ENCODE measurements at regions not wholly inside any gene's neighbourhood (a gene's known extent, or its start where the extent isn't known, plus 50 kb on each side); places are given as distances from the start of the nearest gene placed in this dataset.

DNA sequence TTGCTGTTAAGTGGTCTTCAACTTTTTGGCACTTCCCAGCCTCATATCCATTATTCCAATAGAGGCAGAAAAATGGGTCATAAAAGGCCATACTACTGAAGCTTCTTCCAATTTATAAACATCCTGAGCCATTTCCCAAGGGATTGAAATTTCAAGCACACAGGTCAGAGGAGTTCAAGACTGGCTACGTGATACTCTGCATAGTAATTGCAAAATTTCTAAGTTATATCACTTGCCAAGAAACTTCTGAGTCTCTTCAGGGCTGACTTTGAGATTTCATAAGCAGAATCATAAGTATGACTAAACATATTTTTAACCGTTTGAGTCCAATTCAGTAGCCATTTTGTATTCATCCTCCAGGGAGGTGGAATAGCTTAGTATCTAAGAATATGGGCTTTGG, 75.6 kb upstream of the RXFP1 start (continued):
- TF ChIP-seq RAD21 (IDR thresholded peaks at IDR 0.05; ENCODE audit: insufficient read depth, low read depth, low read length), result no peak
- TF ChIP-seq, protein P1, sequence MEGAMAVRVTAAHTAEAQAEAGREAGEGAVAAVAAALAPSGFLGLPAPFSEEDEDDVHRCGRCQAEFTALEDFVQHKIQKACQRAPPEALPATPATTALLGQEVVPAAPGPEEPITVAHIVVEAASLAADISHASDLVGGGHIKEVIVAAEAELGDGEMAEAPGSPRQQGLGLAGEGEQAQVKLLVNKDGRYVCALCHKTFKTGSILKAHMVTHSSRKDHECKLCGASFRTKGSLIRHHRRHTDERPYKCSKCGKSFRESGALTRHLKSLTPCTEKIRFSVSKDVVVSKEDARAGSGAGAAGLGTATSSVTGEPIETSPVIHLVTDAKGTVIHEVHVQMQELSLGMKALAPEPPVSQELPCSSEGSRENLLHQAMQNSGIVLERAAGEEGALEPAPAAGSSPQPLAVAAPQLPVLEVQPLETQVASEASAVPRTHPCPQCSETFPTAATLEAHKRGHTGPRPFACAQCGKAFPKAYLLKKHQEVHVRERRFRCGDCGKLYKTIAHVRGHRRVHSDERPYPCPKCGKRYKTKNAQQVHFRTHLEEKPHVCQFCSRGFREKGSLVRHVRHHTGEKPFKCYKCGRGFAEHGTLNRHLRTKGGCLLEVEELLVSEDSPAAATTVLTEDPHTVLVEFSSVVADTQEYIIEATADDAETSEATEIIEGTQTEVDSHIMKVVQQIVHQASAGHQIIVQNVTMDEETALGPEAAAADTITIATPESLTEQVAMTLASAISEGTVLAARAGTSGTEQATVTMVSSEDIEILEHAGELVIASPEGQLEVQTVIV (IDR thresholded peaks at IDR 0.05; ENCODE audit: borderline replicate concordance, partially characterized antibody), result no peak
- no peak for TF ChIP-seq NR2C1 (IDR thresholded peaks at IDR 0.05)
- no peak for TF ChIP-seq NFYA (IDR thresholded peaks at IDR 0.05; ENCODE audit: borderline replicate concordance, low read depth, low read length)
- TF ChIP-seq, protein P2, sequence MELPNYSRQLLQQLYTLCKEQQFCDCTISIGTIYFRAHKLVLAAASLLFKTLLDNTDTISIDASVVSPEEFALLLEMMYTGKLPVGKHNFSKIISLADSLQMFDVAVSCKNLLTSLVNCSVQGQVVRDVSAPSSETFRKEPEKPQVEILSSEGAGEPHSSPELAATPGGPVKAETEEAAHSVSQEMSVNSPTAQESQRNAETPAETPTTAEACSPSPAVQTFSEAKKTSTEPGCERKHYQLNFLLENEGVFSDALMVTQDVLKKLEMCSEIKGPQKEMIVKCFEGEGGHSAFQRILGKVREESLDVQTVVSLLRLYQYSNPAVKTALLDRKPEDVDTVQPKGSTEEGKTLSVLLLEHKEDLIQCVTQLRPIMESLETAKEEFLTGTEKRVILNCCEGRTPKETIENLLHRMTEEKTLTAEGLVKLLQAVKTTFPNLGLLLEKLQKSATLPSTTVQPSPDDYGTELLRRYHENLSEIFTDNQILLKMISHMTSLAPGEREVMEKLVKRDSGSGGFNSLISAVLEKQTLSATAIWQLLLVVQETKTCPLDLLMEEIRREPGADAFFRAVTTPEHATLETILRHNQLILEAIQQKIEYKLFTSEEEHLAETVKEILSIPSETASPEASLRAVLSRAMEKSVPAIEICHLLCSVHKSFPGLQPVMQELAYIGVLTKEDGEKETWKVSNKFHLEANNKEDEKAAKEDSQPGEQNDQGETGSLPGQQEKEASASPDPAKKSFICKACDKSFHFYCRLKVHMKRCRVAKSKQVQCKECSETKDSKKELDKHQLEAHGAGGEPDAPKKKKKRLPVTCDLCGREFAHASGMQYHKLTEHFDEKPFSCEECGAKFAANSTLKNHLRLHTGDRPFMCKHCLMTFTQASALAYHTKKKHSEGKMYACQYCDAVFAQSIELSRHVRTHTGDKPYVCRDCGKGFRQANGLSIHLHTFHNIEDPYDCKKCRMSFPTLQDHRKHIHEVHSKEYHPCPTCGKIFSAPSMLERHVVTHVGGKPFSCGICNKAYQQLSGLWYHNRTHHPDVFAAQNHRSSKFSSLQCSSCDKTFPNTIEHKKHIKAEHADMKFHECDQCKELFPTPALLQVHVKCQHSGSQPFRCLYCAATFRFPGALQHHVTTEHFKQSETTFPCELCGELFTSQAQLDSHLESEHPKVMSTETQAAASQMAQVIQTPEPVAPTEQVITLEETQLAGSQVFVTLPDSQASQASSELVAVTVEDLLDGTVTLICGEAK (IDR thresholded peaks at IDR 0.05; ENCODE audit: borderline replicate concordance), result no peak
- TF ChIP-seq, protein P3, sequence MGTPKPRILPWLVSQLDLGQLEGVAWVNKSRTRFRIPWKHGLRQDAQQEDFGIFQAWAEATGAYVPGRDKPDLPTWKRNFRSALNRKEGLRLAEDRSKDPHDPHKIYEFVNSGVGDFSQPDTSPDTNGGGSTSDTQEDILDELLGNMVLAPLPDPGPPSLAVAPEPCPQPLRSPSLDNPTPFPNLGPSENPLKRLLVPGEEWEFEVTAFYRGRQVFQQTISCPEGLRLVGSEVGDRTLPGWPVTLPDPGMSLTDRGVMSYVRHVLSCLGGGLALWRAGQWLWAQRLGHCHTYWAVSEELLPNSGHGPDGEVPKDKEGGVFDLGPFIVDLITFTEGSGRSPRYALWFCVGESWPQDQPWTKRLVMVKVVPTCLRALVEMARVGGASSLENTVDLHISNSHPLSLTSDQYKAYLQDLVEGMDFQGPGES (IDR thresholded peaks at IDR 0.05), result no peak
- no peak for TF ChIP-seq HDGF (IDR thresholded peaks at IDR 0.05)

Measured in GM12878 (cell line).